ENCODE measurements at regions not wholly inside any gene's neighbourhood (a gene's known extent, or its start where the extent isn't known, plus 50 kb on each side); places are given as distances from the start of the nearest gene placed in this dataset.
"Not testable (repeated sequence)": the region's sequence is repeated elsewhere in the genome, so short reads cannot be mapped to it uniquely, and the experiment has no call there.

GRCh38 chr5:117680426-117680825 lies 1105.8 kb upstream of the SEMA6A start:
- DNase-seq: no peak

GRCh38 chr5:117679046-117679445 lies 1104.4 kb upstream of the SEMA6A start:
- DNase-seq: no peak

DNA sequence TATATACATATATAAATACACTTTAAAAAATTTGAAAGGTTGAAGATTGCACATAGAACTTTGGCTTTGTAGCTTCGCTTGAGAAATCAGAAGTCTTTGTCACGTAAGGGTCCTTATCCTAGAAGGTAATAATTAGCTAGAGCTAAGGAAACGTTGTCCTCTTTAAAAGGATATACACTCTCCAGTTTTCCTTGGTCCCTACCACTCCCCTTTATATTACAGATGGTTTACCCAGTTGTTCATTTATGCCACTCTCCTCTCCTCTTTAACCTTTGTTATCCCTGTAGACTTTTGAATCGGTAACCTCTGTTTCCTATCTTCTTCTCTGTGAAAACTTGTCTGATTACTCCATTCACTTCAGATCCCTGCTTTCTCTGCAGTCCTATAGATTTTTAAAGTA lies 1101.0 kb upstream of the SEMA6A start:
- no peak for DNase-seq

DNA sequence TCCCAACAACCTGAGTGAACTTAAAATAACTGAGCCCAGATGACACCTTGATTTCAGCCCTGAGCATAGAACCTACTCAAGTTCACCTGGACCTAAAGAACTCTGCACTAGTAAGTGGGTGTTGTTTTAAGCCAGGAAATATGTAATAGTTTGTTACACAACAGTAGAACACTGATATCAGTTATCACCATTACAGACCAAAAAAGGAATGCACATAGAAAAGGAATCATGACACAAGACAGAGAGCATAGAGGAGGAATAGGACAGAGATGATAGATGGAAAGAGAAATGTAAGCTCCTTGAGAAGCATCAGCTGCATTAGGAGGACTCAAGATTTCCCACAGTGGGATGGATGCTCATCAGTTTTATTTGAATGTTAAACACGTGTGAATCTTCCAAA lies 1096.9 kb upstream of the SEMA6A start:
- no peak for DNase-seq

GRCh38 chr5:117667105-117667504 lies 1092.5 kb upstream of the SEMA6A start:
- no peak for DNase-seq

DNA sequence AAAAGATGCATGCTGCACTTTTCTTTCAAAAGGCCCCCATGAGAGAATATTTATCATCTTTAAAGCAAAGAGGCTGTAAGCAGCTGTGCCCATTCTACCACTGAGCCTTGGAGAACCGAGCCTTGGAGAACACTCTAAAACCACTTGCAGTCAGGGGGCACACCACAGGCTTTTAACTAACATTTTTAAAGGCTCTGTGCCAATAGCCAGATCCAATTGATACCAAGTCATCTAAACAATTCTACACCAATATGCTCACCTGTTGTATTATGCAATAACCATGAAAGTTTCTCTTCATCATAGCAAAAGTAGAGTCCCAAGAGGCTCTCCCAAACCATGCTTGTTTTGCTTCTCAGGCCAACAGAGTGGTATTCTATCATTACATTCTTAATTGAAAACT lies 1090.5 kb upstream of the SEMA6A start:
- DNase-seq: no peak

GRCh38 chr5:117662361-117662760 lies 1087.7 kb upstream of the SEMA6A start:
- no peak for DNase-seq

- DNase-seq: no peak
These were observed 1082.9 kb upstream of the SEMA6A start for GRCh38 chr5:117657541-117657940.

GRCh38 chr5:117652958-117653280 lies 1078.3 kb upstream of the SEMA6A start:
- DNase-seq: no peak

DNA sequence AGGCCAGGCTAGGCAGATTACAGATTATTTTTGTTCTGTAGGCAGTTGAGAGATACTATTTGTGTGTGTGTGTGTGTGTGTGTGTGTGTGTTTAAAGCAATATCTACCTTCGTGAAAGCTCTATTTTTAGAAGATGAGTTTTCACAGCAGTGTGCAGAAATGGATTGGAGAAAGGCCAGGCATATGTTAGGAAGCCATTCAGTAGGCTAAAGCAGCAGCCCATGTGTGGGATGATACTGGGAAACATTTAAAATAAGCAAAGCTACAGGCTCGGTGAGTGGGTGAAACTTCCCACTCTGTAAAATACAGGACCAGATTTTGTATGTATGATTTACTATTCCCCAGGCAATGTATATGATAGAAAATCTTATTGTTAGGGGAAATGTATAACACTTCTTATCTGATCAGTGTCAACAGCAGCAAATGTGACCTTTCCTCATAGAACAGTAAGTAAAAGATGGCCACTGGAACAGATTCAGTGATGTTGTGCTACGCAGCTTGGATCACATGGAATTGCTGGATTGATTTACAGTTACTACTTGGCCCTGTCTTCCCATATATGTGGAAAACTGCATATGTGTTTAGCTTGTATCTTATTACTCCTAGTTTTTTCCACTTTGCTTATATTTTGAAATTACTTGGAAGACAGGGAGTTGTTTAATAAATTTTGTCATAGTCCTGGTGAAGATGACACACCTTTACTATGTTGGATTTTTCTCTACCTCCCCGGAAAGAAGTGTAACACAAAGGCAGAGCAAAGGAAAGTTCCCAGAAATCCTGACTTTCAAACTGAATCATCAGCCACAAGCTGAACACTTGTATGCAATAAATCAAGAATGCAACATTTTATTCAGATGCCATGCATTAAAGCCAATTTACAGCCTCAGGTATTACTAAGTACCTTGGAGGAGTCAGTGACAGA lies 1077.7 kb upstream of the SEMA6A start:
- no peak for DNase-seq

GRCh38 chr5:117649821-117650220 lies 1075.2 kb upstream of the SEMA6A start:
- DNase-seq: no peak

- DNase-seq: no peak
These were observed 1070.8 kb upstream of the SEMA6A start for GRCh38 chr5:117645400-117645799.

DNA sequence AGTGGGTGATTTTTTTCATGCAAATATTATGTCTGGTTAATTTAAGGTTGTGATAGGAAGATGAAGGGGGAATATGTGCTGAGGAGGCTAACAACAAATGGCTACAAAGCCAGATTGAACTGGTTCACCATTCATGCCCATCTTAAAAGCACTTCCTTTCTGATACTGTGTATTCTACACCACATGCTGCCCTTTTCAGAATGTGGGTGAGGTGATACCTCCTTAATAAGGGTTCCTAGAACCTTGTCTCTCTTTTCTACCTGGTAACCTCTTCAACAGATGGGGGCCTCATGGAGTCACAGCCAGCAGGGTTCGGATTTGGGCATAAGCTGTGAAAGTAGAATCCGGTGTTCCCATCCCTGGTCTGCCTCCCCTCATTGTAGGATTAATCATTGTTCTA lies 1064.0 kb upstream of the SEMA6A start:
- no peak for DNase-seq

GRCh38 chr5:117633093-117633492 lies 1058.5 kb upstream of the SEMA6A start:
- no peak for DNase-seq

- no peak for DNase-seq
These were observed 1049.6 kb upstream of the SEMA6A start for GRCh38 chr5:117624201-117624600.

DNA sequence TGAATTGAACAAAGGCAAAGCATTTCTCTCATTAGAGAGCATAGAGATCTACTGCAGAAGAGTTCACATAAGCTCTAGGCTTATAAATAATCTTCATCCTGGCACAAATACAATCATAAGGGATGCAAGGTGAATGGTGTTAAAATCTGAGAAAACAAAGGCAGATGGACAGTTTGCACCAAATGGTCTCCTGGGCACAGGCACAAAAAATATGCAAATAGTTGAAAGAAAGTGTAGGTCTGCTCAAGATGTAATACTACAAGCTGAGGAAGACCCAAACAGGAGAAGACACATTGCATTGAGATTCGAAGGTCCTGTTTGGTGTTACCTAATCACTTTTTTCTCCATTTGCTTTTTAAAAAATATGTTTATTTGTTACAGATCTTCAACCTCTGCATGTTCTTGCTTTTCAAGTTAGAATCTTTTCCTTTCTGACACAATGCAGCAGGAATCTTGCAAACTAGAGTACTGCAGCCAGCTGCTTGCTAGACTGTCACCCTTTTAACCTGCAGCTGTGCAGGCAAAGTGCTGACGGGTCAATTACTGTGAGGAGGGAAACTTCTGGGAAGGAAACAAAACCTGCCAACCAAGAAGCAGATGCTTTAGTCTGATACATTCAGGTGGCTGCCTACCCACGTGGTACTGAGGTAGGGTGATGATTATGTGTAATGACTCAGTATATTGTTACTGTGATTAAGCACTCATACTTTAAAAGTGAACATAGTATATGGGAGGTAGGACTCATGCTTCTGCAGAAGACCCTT lies 1048.6 kb upstream of the SEMA6A start:
- DNase-seq: no peak

DNA sequence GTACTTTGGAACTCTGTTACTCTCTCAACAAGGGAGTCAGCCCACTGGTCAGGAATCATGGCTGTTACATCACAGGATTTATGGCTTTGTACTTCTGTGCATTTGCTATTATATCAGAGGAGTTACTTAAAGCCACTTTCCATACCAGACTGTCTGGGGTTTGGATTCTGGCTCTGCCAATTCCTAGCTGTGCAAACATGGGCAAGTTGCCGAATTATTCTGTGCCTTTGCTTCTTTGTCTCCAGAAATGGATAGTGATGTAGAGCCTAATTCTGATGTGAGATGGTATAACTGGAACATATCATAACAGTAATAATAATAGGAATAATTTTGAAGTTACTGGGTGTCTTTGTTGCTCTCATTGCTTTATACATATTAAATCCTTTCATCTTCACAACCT lies 1047.3 kb upstream of the SEMA6A start:
- DNase-seq: no peak

- no peak for DNase-seq
These were observed 1040.6 kb upstream of the SEMA6A start for GRCh38 chr5:117615226-117615625.

DNA sequence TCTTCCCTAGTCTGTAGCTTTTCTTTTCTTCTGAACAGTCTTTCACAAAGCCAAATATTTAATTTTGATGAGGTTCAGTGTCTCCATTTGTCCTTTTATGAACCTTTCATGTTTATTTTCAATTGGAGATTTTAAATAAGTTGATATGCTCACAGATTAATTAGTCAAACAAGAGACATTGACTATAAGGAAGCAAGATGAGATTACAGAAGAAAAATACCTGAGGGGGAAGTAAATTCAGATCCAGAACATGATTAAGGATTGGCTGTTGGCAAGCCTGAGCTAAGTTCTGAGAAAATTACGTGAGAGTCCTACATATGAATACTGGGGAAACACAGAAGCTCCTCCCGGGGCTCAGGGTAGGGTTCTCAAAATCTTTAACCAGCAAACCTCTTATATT lies 1039.8 kb upstream of the SEMA6A start:
- DNase-seq: no peak

DNA sequence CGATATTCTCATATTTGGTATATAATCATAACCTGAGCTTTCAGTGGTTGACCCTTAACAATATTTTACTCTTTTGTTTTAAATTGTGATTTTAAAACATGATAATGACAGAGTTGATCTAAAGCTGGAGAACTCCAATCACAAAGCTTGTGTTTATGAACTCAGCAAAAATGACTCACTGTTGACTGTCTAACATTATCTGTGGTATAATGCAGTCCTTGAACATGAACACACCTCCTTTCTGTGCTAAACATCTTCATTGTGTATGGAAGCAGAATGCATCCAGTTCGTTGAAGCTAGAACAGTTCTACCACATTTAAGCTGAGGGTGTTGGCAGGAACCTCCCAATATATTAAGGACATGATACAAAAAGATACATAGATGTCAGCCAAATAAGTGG lies 1030.2 kb upstream of the SEMA6A start:
- DNase-seq: no peak

DNA sequence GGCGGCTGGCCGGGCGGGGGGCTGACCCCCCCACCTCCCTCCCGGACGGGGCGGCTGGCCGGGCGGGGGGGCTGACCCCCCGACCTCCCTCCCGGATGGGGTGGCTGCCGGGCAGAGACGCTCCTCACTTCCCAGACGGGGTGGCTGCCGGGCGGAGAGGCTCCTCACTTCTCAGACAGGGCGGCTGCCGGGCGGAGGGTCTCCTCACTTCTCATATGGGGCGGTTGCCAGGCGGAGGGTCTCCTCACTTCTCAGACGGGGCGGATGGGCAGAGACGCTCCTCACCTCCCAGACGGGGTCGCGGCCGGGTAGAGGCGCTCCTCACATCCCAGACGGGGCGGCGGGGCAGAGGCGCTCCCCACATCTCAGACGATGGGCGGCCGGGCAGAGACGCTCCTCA lies 1025.2 kb upstream of the SEMA6A start:
- not testable (repeated sequence) for DNase-seq

DNA sequence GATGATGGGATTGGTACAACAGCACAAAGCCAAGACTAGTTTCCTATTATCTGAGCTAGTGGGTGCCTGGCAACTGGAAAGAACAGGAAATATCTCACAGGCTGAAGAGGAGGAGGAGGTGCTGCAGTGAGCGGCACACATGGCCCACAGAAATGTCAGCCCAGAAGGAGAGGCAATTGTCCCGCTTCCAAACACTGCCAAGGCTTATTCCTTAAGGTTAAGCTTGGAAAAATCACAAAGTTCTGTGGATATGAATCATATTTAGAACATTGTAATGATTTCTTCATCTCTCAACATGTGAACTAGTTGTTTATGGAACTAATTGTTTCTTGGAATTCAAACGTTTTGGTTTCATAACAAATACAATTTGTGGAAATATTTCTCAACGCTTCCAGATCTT lies 1019.5 kb upstream of the SEMA6A start:
- DNase-seq: no peak

DNA sequence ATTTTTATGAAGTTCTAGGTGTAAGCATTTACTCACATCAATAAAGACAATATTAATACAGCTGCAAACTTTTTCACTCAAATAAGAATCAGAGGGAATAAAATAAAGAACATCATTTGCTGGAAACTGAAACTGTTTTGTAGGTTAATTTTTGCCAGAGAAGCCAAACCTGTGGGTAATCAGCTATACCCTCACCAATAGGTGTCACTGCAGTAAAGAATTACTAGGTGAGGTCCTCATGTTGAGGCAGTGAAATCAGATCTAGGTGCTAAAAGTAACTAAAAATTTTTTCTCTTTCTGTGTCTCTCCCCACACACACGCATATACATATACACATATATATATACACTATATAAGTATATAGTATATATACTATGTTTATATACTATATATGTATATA lies 1016.3 kb upstream of the SEMA6A start:
- peak; percentile 40 for DNase-seq

DNA sequence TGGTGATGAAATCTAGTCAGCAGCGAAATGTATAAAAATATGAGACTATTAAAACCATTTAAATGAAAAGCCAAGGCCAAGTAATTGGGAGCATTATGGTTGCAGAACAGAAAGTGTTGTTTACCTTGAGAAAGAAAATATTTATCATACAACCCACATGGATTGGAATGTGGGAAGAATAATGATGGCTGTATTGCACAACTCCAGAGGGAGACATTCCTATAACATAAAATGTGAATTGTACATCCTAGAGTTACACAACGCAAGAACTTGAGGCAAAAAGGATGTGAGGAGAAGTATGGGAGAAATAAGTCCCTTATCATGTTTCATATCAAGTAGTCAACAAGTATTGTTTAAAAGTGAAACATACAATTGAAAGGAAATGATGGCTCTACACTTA lies 1014.0 kb upstream of the SEMA6A start:
- DNase-seq: no peak

All from NCI-H82 (cell line).